ENCODE measurements at regions not wholly inside any gene's neighbourhood (a gene's known extent, or its start where the extent isn't known, plus 50 kb on each side); places are given as distances from the start of the nearest gene placed in this dataset.

GRCh38 chr13:111937777-111938311 lies 129.1 kb upstream of the SOX1 start:
- no peak for TF ChIP-seq CTCF (IDR thresholded peaks at IDR 0.05; ENCODE audit: low read depth, low read length, missing control alignments)
- Histone ChIP-seq H3K4me3 (ENCODE audit: low read depth, low read length) (no peak overlapping the region), H3K36me3 (replicated peaks) (no peaks in the 10 kb centered on the region), H3K27ac (no peak overlapping the region), H3K27me3 (replicated peaks) (no peaks in the 10 kb centered on the region)
- in situ Hi-C loops (cut with HindIII; ENCODE audit: low pct_ligation_motif_present, low sequenced_read_pairs) = no loop called here
- no peak for DNase-seq

GRCh38 chr13:111938741-111939665 lies 127.9 kb upstream of the SOX1 start:
- in situ Hi-C loops (cut with HindIII; ENCODE audit: low pct_ligation_motif_present, low sequenced_read_pairs) = no loop called here
- H3K4me3 ChIP-seq (ENCODE audit: low read depth, low read length) = no peak overlapping the region
- DNase-seq = no peak
- H3K36me3 ChIP-seq (replicated peaks) = no peaks in the 10 kb centered on the region
- H3K27me3 ChIP-seq (replicated peaks) = no peaks in the 10 kb centered on the region
- no peak overlapping the region for H3K27ac ChIP-seq
- TF ChIP-seq CTCF (IDR thresholded peaks at IDR 0.05; ENCODE audit: low read depth, low read length, missing control alignments) = no peak

GRCh38 chr13:111939666-111940278 lies 127.2 kb upstream of the SOX1 start:
- no peak overlapping the region for H3K27ac ChIP-seq
- TF ChIP-seq CTCF (IDR thresholded peaks at IDR 0.05; ENCODE audit: low read depth, low read length, missing control alignments) = no peak
- H3K4me3 ChIP-seq (ENCODE audit: low read depth, low read length) = no peak overlapping the region
- in situ Hi-C loops (cut with HindIII; ENCODE audit: low pct_ligation_motif_present, low sequenced_read_pairs) = no loop called here
- no peaks in the 10 kb centered on the region for H3K27me3 ChIP-seq (replicated peaks)
- no peaks in the 10 kb centered on the region for H3K36me3 ChIP-seq (replicated peaks)
- no peak for DNase-seq

GRCh38 chr13:111940892-111941291 lies 126.1 kb upstream of the SOX1 start:
- no peak for DNase-seq
- H3K4me3 ChIP-seq (ENCODE audit: low read depth, low read length) = no peak overlapping the region
- no peak overlapping the region for H3K27ac ChIP-seq
- in situ Hi-C loops (cut with HindIII; ENCODE audit: low pct_ligation_motif_present, low sequenced_read_pairs) = no loop called here
- H3K27me3 ChIP-seq (replicated peaks) = no peaks in the 10 kb centered on the region
- no peak for TF ChIP-seq CTCF (IDR thresholded peaks at IDR 0.05; ENCODE audit: low read depth, low read length, missing control alignments)
- no peaks in the 10 kb centered on the region for H3K36me3 ChIP-seq (replicated peaks)

- TF ChIP-seq CTCF (IDR thresholded peaks at IDR 0.05; ENCODE audit: low read depth, low read length, missing control alignments) = no peak
- DNase-seq = no peak
- H3K27me3 ChIP-seq (replicated peaks) = no peaks in the 10 kb centered on the region
- no peak overlapping the region for H3K4me3 ChIP-seq (ENCODE audit: low read depth, low read length)
- in situ Hi-C loops (cut with HindIII; ENCODE audit: low pct_ligation_motif_present, low sequenced_read_pairs) = no loop called here
- H3K27ac ChIP-seq = no peak overlapping the region
- H3K36me3 ChIP-seq (replicated peaks) = no peaks in the 10 kb centered on the region
Observed at GRCh38 chr13:111941845-111942447, 125.0 kb upstream of the SOX1 start.
